ENCODE measurements at regions not wholly inside any gene's neighbourhood (a gene's known extent, or its start where the extent isn't known, plus 50 kb on each side); places are given as distances from the start of the nearest gene placed in this dataset.
"Not testable (repeated sequence)": the region's sequence is repeated elsewhere in the genome, so short reads cannot be mapped to it uniquely, and the experiment has no call there.

DNA sequence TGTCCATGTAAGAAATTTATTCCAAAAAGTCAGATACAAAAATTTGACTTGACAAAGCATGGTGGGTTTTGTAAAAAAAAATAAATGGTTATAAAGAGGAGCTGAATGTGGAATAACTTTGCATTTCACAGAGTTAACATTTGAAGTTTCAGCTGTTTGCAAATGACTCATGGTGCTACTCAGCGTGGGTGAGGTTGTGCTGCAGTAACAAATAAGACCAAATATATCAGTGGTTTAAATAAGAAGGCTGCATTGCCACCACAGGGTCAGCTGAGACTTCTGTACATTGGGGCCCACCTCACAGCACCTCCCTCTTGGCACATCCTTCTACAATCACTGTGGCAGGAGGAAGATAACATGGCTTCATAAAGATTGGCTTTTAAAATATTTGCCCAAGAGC, 272.5 kb upstream of the SULF2 start:
- no peak for DNase-seq

GRCh38 chr20:48057251-48057650, 272.0 kb upstream of the SULF2 start:
- DNase-seq, result no peak

DNA sequence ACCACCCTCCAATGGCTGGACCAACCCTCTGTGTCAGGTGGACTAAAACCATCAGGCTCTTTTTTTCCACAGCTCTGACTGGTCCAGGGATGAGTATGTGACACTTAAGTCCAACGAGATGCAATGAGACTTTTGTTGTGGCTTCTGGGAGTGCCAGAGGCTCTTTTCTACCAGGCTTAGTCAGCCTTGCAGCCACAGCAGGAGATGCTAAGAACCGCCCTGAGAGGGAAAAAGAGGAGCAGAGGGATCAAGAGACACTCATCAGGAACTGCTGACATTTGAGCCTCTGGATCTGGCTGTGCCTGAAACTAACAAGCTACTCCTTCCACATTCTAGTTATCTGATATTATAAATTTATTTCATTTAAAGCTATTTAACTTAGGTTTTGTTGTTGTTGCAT, 270.9 kb upstream of the SULF2 start:
- no peak for DNase-seq

- DNase-seq, result no peak
Observed at GRCh38 chr20:48054051-48054450, 268.8 kb upstream of the SULF2 start.

DNA sequence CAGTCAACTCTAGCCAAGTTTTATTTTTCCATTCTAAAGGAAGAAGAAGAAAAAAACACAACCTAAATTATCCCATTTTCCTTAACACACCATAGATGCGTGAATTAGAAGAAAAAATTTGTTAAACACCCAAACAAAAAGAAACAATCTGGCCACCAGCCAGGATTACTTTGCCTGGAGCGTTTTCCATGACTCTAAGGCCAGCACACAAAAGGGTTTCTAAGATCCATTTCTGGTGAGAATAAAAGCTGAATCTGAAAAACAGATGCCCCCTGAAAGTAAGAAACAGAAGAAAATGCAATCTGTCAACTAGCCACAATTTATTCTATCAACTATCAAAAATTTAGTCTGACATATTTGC, 267.2 kb upstream of the SULF2 start:
- DNase-seq, result no peak

DNA sequence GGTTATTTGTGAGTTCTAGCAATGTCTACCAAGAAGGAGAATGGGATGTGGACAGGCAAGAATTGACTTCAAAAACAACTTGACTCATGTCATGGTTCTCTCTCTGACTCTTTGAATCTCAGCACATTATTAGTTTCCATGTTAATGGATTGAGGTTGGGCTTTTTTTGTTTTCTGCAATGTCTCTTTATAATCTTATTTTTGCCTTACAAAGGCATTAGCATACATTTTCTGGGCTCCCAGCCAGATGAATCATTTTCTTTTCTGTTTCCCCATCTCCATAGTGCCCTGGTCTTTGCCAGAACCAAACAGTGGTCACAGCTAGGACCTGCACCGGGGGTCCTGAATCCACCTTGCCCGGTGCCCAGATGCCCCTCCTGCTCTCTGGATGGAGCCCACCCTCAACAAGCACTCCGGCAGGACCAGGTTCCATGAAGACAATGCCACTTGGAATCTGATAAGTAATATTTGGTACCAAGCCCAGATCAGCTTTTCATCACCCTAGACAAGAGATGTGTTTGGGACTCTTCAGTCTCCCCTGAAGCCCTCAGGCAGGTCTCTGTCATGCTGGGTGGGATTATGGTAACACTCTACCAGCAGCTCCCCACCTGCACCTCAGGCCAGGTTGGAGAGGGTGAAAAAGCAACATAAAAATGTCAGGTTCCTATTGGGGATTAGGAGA, 266.7 kb upstream of the SULF2 start:
- DNase-seq, result no peak

GRCh38 chr20:48049641-48050040, 264.4 kb upstream of the SULF2 start:
- DNase-seq, result no peak

DNA sequence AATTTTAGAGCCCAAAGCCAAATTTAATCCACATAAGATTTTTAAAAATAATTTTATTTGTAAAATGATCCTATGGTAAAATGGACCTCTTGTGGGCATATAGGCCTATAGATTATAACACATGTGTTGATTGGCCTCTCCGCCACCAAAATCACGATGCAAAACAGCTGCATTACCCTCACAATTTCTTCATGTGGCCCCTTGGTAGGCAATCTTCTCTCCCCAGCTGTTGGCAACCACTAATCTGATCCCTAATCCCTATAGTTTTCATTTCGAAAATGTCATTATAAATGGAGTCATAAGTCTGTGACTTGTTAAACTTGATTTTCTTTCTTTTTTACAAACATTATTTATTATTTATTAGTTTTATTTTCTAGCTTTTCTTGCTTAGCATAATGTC, 263.9 kb upstream of the SULF2 start:
- DNase-seq, result no peak

DNA sequence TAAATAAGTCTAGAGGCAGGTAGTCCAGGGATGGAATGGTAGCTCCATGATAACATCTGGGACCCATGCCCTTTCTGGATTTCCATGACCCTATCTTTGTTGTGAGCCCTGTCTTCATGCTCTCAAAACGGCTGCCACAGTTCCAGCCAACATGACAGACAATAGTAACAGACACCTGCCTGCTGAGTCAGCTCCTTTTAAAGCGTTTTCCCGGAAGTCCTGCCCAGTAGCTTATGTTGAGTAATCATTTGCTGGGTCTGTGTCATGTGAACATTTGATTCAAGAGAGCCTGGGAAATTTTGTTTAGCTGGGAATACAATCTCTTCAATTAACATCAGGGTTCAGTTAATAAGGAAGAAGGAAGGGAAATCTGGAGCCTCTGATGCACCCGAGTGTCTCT, 262.2 kb upstream of the SULF2 start:
- no peak for DNase-seq

GRCh38 chr20:48042628-48043027, 257.3 kb upstream of the SULF2 start:
- DNase-seq, result no peak

DNA sequence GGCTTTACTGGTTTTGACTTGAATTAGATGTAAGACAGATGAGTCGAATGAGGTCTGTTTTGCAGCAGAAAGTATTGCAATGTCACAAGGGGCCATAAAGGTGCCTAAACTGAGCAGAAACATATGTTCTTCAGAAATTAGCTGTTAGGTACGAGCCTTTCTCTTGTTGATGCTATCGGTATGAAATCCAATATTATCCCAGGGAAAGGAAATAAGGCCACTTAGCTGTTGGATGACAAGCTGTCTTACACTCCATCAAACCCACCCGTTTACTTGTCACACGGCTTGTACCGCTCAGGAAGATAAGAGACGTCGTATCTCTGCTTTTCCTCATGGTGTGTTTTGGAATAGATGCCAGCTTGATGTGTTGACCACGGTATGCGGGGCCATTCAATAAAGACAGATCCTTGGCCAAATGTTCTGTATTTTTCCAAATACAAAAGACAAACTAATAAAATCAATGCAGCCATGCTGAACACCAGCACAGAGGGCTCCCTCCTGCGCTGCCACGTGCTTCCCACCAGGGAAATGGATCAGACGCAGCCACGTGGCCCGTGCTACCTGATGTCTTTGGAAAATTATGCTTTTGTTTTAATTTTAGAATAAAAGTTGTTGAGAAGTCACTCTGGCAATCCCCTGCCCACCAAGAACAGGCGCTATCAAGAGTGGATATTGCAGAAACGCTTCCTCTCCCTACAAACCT, 255.9 kb upstream of the SULF2 start:
- DNase-seq, result no peak

DNA sequence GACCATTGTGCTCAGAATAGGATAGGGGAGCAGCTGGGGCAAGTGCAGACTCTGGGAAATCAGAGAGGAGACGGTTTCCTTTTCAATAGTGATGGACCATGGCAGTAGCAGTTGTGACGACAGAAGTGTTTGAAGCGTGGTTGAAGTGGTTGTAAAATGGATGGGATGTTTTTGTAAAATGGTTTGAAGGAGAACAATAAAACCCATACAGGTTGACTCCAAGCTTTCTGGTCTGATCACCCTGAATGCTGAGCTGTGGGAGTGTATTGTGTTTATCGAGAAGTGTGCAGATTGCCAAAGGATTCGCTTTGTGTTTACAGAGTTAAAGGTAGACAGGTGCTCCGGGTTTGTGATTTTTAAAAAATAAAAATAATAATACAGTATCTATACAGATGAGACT, 255.2 kb upstream of the SULF2 start:
- no peak for DNase-seq

- DNase-seq, result no peak
Observed at GRCh38 chr20:48040051-48040450, 254.8 kb upstream of the SULF2 start.

DNA sequence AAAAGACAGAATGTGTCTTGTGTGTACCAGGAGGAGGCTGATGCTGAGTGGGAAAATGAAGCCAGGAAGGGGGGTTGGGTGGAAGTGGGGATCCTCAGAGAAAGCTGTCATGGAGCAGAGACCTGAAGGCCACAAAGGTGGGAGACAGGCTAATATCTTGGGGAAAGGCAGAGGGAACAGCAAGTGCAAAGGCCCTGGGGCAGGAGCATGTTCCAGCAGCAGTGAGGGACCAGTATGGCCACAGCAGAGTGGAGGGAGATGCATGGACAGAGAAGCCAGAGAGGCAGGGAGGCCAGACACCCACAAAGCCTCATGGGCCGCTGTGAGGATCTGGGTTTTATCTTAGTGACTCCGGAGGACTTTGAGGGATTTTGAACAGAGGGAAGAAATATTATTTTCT, 254.2 kb upstream of the SULF2 start:
- DNase-seq, result no peak

DNA sequence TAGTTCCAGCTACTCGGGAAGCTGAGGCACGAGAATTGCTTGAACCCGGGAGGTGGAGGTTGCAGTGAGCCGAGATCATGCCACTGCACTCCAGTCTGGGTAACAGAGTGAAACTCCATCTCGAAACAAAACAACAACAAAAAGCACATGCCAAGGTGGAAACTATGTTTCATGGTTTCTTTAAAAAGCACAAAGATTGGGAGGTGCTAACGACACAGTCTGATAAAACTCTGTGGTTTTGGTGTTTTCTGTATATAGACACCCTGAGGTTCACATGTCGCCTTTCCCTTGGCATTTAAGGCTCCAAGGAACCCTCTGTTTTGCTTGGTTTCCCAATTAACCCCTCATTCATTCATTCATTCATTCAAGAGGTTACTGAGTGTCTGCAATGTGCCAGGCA, 253.4 kb upstream of the SULF2 start:
- no peak for DNase-seq

DNA sequence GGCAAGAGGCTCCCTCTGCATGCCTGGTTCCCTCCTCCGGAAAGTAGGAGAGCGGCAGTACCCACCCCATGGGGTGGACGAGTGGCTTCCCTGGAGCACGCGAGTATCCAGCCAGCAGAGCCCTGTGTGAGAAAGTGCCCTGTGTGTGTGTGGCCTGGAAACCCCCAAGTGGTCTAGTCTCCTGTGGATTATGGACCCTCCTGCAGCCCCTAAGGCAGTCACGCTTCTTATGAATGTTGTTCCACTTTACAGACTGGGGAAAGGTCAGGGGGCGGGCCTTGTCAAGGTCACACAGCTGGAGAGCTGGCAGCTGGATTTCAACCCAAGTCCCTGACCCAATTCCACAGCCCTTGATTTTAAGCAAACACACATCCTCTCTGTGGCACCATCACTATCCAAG, 252.5 kb upstream of the SULF2 start:
- DNase-seq, result not testable (repeated sequence)

DNA sequence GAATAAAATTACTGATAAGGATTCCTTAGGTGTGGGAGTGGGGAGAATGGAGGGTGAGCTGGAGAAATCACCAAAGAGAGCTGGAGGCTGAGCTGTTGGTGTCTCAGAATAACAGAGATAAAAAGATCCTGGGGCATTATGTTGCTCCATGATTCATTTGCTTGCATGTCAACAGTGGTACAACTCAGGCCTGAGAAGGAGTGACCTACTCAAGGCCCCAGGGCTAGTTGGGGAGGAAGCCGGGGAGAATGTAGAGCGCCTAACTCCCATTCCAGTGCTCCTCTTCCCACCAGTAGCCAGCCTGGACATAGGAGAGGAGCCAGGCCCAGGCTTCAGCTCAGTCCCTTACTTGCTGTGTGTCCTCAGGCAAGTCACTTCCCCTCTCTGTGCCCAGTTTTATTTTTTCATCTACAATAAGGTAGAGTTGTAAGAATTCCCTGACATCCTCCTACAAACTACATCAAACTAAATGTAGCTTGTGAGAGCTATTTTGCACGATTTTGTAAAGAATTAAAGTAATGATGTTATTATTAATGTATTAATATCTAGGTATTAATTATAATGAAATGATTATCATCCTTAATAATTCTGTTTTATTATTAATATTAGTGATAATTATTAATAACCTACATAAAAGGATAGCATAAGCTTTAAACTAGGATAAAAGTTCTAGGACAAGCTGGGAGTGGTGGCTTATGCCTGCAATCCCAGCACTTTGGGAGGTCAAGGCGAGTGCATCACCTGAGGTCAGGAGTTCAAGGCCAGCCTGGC, 250.9 kb upstream of the SULF2 start:
- DNase-seq, result no peak

- no peak for DNase-seq
Observed at GRCh38 chr20:48034751-48035150, 249.5 kb upstream of the SULF2 start.

- DNase-seq, result not testable (repeated sequence)
Observed at GRCh38 chr20:48033005-48033404, 247.7 kb upstream of the SULF2 start.

GRCh38 chr20:48031122-48031521, 245.8 kb upstream of the SULF2 start:
- no peak for DNase-seq

- no peak for DNase-seq
Observed at GRCh38 chr20:48026981-48027592, 241.8 kb upstream of the SULF2 start.

DNA sequence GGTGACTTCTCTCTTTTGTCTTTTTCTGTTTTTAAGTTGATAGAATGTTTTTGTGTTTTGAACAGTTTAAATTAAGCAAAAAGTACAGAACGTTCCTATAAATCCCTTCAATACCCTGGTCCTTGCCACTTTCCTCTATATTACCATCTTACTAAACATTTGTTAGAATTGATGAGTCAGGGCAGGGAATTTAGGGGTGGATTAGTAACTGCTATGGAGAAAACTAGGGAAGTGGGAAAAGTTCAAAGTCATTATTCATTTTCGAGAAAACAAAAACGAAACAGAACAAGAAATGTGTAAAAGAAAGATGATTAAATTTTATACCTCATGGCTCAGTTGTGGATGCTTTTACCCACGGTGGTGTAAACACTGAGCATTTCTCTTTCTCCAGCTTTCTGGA, 240.4 kb upstream of the SULF2 start:
- no peak for DNase-seq

- DNase-seq, result no peak
Observed at GRCh38 chr20:48025051-48025515, 239.8 kb upstream of the SULF2 start.

DNA sequence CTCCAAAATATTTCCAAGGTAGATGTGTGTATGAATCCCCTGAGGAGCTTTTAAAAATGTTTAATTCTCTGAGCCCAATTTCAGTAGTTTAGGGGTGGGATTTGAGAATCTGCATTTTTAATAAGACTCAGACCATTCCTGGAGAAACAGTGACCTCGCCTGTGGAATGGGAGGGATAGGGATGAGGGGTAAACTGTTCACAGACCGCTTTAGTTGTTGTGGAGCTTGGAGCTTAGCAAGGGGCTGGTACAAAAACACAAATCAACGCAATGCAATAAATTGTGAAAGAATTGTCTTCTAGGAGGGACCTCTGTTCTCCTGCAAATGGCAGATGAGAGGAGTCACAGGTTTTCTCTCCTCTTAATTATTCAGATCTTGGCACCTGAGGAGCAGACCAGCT, 239.3 kb upstream of the SULF2 start:
- DNase-seq, result no peak

All from CD4-positive, alpha-beta T cell treated with Interferon alpha-2 for 1 hour (primary cell).